Activated CD4-positive, alpha-beta memory T cell treated with anti-CD3 and anti-CD28 coated beads for 36 hours (primary cell): ENCODE measurements at regions not wholly inside any gene's neighbourhood (a gene's known extent, or its start where the extent isn't known, plus 50 kb on each side); places are given as distances from the start of the nearest gene placed in this dataset.
A peak's percentile ranks its signal among the peaks of the same experiment; 100 is the strongest.

Experiments
- CTCF ChIA-PET: fragments of 350-600 bp; sonication (Branson Sonifier 250); formaldehyde crosslinking; loops from one replicate; lab custom pipeline; 2021; ENCODE audit warnings: antibody characterized with exemption, inconsistent platforms; lab: Charles Lee
- POLR2A ChIA-PET: fragments of 350-600 bp; sonication (Branson Sonifier 250); formaldehyde crosslinking; loops from one replicate; lab custom pipeline; 2021; ENCODE audit warnings: antibody characterized with exemption; lab: Charles Lee
- DNase-seq: peaks from one replicate; pipeline ENCODE4 v3.0.0-alpha.2; 2020
- H3K27ac Mint-ChIP-seq: one replicate; pipeline ENCODE4 v1.8.0; 2021; ENCODE audit warnings: mixed read lengths
- H3K27me3 Mint-ChIP-seq: one replicate; pipeline ENCODE4 v1.8.0; 2021; ENCODE audit warnings: mixed read lengths
- H3K36me3 Mint-ChIP-seq: one replicate; pipeline ENCODE4 v1.8.0; 2021; ENCODE audit warnings: mixed read lengths
- H3K4me1 Mint-ChIP-seq: one replicate; pipeline ENCODE4 v1.8.0; 2021; ENCODE audit warnings: low read depth, mixed read lengths
- H3K4me3 Mint-ChIP-seq: one replicate; pipeline ENCODE4 v1.8.0; 2021; ENCODE audit warnings: mild to moderate bottlenecking, mixed read lengths
- H3K9me3 Mint-ChIP-seq: one replicate; pipeline ENCODE4 v1.8.0; 2021; ENCODE audit warnings: mixed read lengths
- intact Hi-C: fragments of 100-400 bp; cut with micrococcal nuclease; formaldehyde crosslinking; loops from one replicate; pipeline ENCODE4 v1.15.1; 2023

DNA sequence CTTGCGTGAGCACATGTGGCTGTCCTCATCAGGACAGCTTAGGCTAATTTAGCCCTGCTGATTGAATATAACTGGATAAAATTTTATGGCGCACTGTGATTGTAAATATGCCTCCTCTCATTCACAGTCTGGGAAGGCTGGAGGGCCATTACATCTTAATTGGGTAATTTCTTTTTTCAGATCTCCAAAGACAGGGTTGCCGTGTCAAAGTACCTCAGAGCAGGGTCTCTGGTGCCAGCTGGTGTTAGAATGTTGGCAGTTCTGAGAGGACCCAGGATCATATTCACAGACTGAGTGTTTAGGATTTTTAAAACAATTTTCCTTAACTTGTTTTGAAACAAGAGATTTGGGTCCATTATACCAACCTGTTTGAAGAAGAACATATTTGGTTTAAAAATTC, 455.7 kb upstream of the TLE4 start:
- ChIA-PET CTCF (no interaction called here), POLR2A (no interaction called here)
- Mint-ChIP-seq H3K9me3 (no peaks in the 10 kb centered on the region), H3K27ac (no peak overlapping the region), H3K4me3 (no peak overlapping the region), H3K4me1 (no peaks in the 10 kb centered on the region), H3K27me3 (no peaks in the 10 kb centered on the region), H3K36me3 (no peaks in the 10 kb centered on the region)
- DNase-seq, result no peak
- intact Hi-C loops, result no loop called here

DNA sequence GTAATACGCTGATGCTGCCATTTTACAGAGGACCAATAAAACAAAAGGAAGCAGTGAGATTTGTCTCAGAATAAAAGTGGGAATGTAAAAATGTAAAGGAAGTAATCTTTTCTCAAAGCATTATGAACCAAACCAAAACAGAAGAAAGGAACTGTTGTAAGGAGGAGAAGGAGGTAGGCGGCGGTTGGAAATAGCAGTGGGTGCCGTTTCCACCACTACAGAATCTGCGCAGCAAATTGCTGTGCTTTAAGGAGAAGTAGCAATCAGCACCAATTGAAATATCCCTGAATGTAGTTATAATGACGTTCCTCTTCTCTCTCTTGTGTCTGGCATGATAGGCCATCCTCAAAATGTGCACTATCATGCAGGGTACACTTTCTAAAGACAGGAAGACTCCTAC, 455.1 kb upstream of the TLE4 start:
- no peaks in the 10 kb centered on the region for H3K27me3 Mint-ChIP-seq
- CTCF ChIA-PET, result no interaction called here
- H3K4me1 Mint-ChIP-seq, result no peaks in the 10 kb centered on the region
- POLR2A ChIA-PET, result no interaction called here
- no peak for DNase-seq
- H3K4me3 Mint-ChIP-seq, result no peak overlapping the region
- H3K36me3 Mint-ChIP-seq, result no peaks in the 10 kb centered on the region
- no peaks in the 10 kb centered on the region for H3K9me3 Mint-ChIP-seq
- intact Hi-C loops, result no loop called here
- H3K27ac Mint-ChIP-seq, result no peak overlapping the region

DNA sequence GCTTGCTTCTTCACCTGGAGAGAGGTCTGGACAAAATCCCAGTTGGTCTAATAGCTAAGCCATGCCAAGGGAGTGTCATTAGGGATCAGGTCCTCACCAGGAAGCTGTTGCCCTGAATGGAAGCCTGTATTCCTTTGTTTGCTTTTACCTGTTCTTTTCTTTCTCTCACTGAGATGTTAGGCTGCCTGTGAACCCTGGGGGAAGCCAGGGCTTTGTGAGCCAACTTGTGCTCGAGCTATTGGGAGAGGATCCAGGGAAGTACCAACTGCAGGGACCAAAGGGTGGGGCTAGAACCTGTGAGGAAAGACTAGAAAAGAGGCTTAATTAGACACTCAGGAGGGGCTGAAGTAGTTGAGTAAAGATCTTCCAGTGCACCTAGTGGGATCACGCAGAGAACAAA, 451.2 kb upstream of the TLE4 start:
- Mint-ChIP-seq H3K36me3 (no peaks in the 10 kb centered on the region), H3K9me3 (no peaks in the 10 kb centered on the region), H3K4me1 (no peaks in the 10 kb centered on the region), H3K27me3 (no peaks in the 10 kb centered on the region), H3K4me3 (no peak overlapping the region), H3K27ac (no peak overlapping the region)
- DNase-seq, result no peak
- ChIA-PET CTCF (no interaction called here), POLR2A (no interaction called here)
- intact Hi-C loops, result no loop called here

DNA sequence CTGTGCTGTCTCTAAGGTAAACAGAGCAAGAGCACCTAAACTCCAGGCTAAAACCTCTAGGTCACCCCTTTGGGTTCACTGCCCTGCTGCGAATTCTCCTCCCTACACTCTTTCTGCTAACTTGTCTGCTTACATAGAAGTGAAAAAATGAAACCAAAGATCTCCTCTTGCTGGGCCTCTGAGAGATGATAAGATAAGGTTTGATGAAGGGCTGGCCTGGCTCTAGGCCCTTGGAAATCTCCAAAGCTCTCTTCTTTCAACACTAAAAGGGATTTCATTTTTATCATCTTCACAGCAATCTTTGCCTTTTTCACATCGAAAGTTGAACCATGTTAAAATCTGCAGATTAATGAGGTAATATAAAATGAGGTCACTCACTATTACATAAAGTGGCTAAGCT, 450.8 kb upstream of the TLE4 start:
- Mint-ChIP-seq H3K4me3 (no peak overlapping the region), H3K9me3 (no peaks in the 10 kb centered on the region), H3K27me3 (no peaks in the 10 kb centered on the region), H3K27ac (no peak overlapping the region), H3K4me1 (no peaks in the 10 kb centered on the region), H3K36me3 (no peaks in the 10 kb centered on the region)
- intact Hi-C loops, result no loop called here
- POLR2A ChIA-PET, result no interaction called here
- no peak for DNase-seq
- CTCF ChIA-PET, result no interaction called here

DNA sequence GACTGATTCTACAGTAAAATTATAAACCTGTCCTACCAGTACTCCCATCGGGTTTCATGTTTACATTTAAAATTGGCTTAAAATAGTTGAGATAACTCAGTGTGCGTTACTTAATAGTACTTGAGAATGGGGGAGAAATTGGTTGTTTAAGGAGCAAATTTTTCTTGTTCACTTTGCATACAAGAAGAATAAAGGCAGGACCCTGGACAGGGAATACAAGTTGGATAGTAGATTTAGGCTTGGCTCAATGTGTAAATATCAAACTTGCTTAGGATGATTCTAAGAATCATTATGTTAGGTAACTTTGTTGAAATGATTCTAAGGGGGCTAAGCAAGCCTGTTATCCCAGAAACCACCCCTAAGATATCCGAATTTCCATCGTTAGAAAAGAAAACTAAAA, 448.4 kb upstream of the TLE4 start:
- H3K36me3 Mint-ChIP-seq, result no peaks in the 10 kb centered on the region
- no peak overlapping the region for H3K27ac Mint-ChIP-seq
- intact Hi-C loops, result no loop called here
- H3K9me3 Mint-ChIP-seq, result no peaks in the 10 kb centered on the region
- CTCF ChIA-PET, result no interaction called here
- H3K27me3 Mint-ChIP-seq, result no peaks in the 10 kb centered on the region
- DNase-seq, result no peak
- no peaks in the 10 kb centered on the region for H3K4me1 Mint-ChIP-seq
- POLR2A ChIA-PET, result no interaction called here
- no peak overlapping the region for H3K4me3 Mint-ChIP-seq

DNA sequence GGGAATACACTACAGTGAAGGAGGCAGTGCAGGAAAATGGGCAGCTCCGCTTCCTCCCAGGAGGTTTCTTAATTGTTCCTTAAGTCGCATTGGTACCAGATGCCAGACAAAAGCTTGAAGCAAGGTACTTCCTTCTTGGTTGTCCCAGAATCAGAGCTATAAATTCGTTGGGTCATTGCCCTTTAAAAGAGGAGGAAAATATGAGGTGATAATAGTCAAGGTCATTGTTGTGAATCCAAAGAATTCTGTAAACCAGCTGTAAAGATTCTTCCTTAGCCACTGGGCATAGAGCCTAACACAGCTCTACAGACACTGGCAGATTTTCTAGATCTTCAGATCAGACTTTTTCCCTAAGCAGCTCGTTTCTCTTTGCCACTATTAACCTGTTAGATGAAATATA, 444.1 kb upstream of the TLE4 start:
- CTCF ChIA-PET, result no interaction called here
- POLR2A ChIA-PET, result no interaction called here
- H3K9me3 Mint-ChIP-seq, result no peaks in the 10 kb centered on the region
- DNase-seq, result no peak
- H3K27ac Mint-ChIP-seq, result no peak overlapping the region
- H3K27me3 Mint-ChIP-seq, result no peaks in the 10 kb centered on the region
- H3K4me3 Mint-ChIP-seq, result no peak overlapping the region
- no peaks in the 10 kb centered on the region for H3K36me3 Mint-ChIP-seq
- intact Hi-C loops, result no loop called here
- no peaks in the 10 kb centered on the region for H3K4me1 Mint-ChIP-seq

DNA sequence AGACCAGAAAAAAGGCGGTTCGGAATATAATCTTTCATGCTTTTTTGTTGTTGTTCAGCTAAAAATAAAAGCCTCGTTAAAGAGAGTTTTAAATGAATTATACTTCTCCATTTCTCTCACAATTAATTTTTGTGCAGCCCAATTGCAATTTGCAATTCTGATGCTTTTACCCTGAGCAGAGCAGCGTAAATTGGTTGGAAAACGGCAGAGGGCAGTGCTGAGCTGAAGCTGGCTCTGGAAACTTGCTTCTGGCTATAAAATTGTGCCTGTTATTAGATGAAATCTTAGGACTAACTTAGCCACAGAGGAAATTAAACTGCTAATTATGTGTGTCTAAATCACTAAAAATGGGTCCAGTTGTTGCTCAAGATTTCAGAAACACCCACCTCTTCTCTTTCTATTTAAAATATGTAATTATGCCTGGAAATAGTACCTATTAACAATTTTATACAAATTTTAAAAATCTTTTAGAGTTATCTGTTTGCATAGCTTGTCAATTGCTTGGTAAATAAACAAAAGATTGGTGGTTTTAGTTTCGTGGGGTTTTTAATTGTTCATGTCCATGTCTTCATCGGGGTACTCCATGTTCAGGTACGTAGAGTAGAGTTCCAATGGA, 441.8 kb upstream of the TLE4 start:
- POLR2A ChIA-PET, result no interaction called here
- H3K4me1 Mint-ChIP-seq, result no peaks in the 10 kb centered on the region
- H3K36me3 Mint-ChIP-seq, result no peaks in the 10 kb centered on the region
- no peak overlapping the region for H3K27ac Mint-ChIP-seq
- no peaks in the 10 kb centered on the region for H3K9me3 Mint-ChIP-seq
- no peaks in the 10 kb centered on the region for H3K27me3 Mint-ChIP-seq
- H3K4me3 Mint-ChIP-seq, result no peak overlapping the region
- peak; percentile 35 for DNase-seq
- intact Hi-C loops, result no loop called here
- CTCF ChIA-PET, result interaction anchor here (0.6 kb wide), 1 partner anchor 212 kb away, joined by 4 read pairs; no protein-coding TSS in a partner anchor

DNA sequence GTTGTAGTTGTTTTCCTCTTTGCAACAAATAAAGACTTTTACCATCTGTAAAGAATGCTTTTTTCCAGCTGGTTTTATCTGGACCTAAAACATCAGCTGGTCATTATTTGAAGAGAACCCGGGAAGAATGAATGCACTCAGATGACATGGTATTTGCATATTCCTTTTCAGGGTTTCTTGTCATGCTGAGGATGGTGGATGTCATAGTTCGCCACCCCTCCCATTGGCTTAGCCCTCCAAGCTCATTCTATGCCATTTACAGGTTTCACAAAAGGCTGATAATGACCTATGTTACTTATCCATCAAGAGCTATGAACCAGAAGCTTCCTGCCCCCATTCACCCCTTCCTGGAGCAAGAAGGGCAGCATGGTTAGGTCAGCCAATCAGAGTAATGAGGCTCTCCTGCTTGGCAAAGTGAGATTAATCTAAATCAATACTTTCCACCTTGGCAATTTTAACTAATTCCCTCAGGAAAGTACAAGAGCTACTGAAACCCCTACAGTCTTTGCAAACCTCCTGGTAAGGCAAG, 440.5 kb upstream of the TLE4 start:
- DNase-seq, result no peak
- intact Hi-C loops, result no loop called here
- no peaks in the 10 kb centered on the region for H3K9me3 Mint-ChIP-seq
- H3K4me3 Mint-ChIP-seq, result no peak overlapping the region
- ChIA-PET POLR2A (no interaction called here), CTCF (no interaction called here)
- no peaks in the 10 kb centered on the region for H3K4me1 Mint-ChIP-seq
- H3K36me3 Mint-ChIP-seq, result no peaks in the 10 kb centered on the region
- H3K27ac Mint-ChIP-seq, result no peak overlapping the region
- no peaks in the 10 kb centered on the region for H3K27me3 Mint-ChIP-seq

DNA sequence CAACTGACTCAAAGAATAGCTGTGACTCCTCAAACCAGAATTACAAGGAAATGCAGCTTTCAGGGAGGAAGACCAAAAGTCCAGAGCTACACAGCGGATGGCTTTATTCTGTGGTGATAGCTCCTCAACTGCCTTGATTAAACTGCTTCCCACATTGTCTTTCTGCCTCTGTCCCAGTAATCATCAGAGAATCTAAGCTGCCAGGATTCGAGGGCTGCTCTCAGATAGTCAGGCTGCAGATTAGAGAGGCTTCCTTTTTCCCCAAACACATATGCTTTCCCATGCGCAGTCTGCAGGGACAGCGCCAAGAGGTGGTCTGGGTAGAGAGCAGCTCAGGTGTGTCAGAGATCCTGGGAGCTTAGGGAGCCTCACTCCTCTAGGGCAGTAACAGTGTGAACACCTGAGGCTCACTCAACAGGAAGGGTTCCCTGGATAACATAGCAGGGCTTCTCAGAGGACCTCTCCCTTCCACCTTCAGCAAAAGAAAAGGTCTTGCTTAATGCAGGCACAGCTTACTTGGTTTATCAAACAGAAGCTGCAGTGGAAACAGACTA, 439.9 kb upstream of the TLE4 start:
- CTCF ChIA-PET, result no interaction called here
- Mint-ChIP-seq H3K27me3 (no peaks in the 10 kb centered on the region), H3K4me3 (no peak overlapping the region), H3K4me1 (no peaks in the 10 kb centered on the region), H3K36me3 (no peaks in the 10 kb centered on the region), H3K27ac (no peak overlapping the region), H3K9me3 (no peaks in the 10 kb centered on the region)
- intact Hi-C loops, result no loop called here
- POLR2A ChIA-PET, result no interaction called here
- no peak for DNase-seq

DNA sequence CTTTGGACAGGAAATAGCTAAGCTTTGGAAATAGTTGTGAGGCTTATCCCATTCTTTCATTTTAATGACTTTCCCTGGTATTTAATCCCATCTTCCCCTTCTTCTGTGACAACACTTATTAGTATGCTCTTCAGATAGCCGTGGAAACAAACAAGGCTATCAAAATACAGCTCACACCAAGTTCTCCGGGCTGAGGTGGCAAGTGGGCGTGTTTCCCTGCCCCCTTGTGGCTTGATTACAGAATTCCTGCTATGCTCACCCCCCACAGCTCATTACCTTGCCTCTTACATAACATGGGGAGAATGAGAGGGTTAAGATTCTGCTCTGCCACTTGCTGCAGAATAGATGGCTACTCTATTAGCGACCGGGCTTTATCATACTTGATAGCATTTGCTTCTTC, 437.1 kb upstream of the TLE4 start:
- H3K27ac Mint-ChIP-seq, result no peak overlapping the region
- no peak overlapping the region for H3K4me3 Mint-ChIP-seq
- DNase-seq, result no peak
- intact Hi-C loops, result no loop called here
- H3K36me3 Mint-ChIP-seq, result no peaks in the 10 kb centered on the region
- H3K27me3 Mint-ChIP-seq, result no peaks in the 10 kb centered on the region
- ChIA-PET CTCF (no interaction called here), POLR2A (no interaction called here)
- no peaks in the 10 kb centered on the region for H3K4me1 Mint-ChIP-seq
- H3K9me3 Mint-ChIP-seq, result no peaks in the 10 kb centered on the region

DNA sequence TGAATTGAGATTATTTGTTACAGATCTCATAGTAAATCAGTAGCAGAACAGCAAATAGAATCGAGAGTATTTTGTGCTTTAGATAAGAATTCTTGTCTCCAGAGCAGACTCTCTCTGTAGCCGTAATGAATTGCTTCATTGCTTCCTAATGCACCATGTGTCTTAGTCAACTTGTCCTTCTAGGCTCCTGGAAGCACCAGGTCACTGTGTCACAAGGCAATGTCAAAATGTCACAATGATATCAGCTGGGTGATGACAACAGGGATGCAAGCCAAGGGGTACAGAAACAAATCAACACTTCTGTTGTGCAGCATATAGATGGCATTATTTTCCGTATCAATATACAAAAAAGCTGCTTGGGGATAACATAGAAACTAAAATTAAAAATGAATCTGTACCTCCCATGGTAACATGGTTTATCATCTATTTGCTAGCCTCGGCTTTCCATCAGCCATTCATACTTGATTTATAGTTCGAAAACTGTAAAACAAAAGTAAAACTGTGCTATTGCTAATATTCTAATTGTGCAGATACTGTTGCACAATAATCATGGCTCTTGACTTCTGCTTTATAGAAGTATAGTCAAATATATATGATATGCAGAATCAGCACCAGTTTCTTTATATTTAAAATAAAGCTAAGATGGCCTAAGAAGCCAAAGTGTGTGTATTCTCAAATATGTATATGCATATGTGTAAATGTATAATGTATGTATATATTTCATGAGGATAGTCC, 435.9 kb upstream of the TLE4 start:
- H3K27me3 Mint-ChIP-seq, result no peaks in the 10 kb centered on the region
- intact Hi-C loops, result no loop called here
- H3K9me3 Mint-ChIP-seq, result no peaks in the 10 kb centered on the region
- POLR2A ChIA-PET, result no interaction called here
- no peaks in the 10 kb centered on the region for H3K36me3 Mint-ChIP-seq
- no peak overlapping the region for H3K27ac Mint-ChIP-seq
- no peak for DNase-seq
- CTCF ChIA-PET, result no interaction called here
- no peak overlapping the region for H3K4me3 Mint-ChIP-seq
- H3K4me1 Mint-ChIP-seq, result no peaks in the 10 kb centered on the region

DNA sequence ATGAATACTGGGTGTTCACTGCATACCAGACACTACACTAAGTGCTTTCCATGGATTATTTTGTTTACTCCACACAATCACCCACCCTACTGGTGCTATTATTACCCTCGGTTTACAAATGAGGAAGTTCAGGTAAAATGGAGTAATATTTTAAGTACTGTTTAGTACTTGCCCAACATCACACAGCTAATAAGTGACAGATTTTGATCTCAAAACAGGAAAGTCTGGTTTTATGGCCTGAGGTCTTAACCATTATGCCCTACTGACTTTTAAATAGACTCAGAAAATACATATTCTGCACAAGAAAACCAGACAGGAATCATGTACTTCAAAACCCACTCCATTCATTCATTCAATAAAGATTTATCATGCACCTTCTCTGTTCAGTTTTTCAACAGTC, 431.0 kb upstream of the TLE4 start:
- POLR2A ChIA-PET, result no interaction called here

DNA sequence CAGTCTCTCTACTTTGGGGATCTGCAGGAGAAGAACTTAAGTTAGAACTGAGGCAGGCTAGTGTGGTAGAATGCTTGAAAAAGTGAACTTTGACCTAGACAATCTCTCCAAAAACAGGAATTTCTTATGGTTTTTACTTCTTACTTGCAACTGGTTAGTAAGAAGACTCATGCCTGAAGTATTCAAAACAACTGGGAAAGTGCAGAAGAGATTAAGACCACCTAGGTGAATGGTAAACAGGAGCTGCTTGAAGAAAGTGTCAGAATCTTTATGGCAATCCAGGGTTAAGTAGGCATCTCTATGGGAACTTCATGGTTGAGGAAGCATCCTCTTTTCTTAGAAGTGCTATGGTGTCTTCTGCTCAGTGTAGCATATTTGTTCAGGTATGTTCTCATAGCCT, 428.6 kb upstream of the TLE4 start:
- CTCF ChIA-PET, result no interaction called here
- Mint-ChIP-seq H3K4me1 (no peaks in the 10 kb centered on the region), H3K9me3 (no peaks in the 10 kb centered on the region), H3K27ac (no peak overlapping the region), H3K36me3 (no peaks in the 10 kb centered on the region), H3K4me3 (no peak overlapping the region), H3K27me3 (no peaks in the 10 kb centered on the region)
- POLR2A ChIA-PET, result no interaction called here
- DNase-seq, result no peak
- intact Hi-C loops, result no loop called here

More for the DNA sequence above, 431.0 kb upstream of the TLE4 start:
- Mint-ChIP-seq H3K4me1 (no peaks in the 10 kb centered on the region), H3K4me3 (no peak overlapping the region), H3K27me3 (no peaks in the 10 kb centered on the region), H3K9me3 (no peaks in the 10 kb centered on the region), H3K27ac (no peak overlapping the region), H3K36me3 (no peaks in the 10 kb centered on the region)
- DNase-seq, result no peak
- CTCF ChIA-PET, result no interaction called here
- intact Hi-C loops, result no loop called here
